Trophoblast cell (in vitro differentiated cells and primary cell): ENCODE measurements at regions not wholly inside any gene's neighbourhood (a gene's known extent, or its start where the extent isn't known, plus 50 kb on each side); places are given as distances from the start of the nearest gene placed in this dataset.

ENCODE experiments used
- DNase-seq, 2 donors: peaks; one replicate each; pipeline ENCODE4 v3.0.0-alpha.2; 2016
- H2AFZ ChIP-seq: 2 replicates; pipeline ENCODE4 v1.6.1; 2013; ENCODE audit warnings: low read length, moderate library complexity, mild to moderate bottlenecking; ENCODE audit not compliant: insufficient read depth, poor library complexity
- H2AK5ac ChIP-seq: 2 replicates; pipeline ENCODE4 v1.6.1; 2013; ENCODE audit warnings: mild to moderate bottlenecking, low read length
- H2BK120ac ChIP-seq: 2 replicates; pipeline ENCODE4 v1.6.1; 2013; ENCODE audit warnings: low read length, mild to moderate bottlenecking, moderate library complexity; ENCODE audit not compliant: insufficient read depth, poor library complexity
- H2BK12ac ChIP-seq: 2 replicates; pipeline ENCODE4 v1.6.1; 2013; ENCODE audit warnings: mild to moderate bottlenecking, low read length, moderate library complexity
- H2BK5ac ChIP-seq: 2 replicates; pipeline ENCODE4 v1.6.1; 2013; ENCODE audit warnings: low read length, low read depth, moderate library complexity, mild to moderate bottlenecking; ENCODE audit not compliant: poor library complexity
- H3K14ac ChIP-seq: 2 replicates; pipeline ENCODE4 v1.6.1; 2013; ENCODE audit warnings: mild to moderate bottlenecking, low read length
- H3K18ac ChIP-seq: 2 replicates; pipeline ENCODE4 v1.6.1; 2013; ENCODE audit warnings: mild to moderate bottlenecking, low read length
- H3K23ac ChIP-seq: 2 replicates; pipeline ENCODE4 v1.6.1; 2013; ENCODE audit warnings: low read length
- H3K27ac ChIP-seq: 2 replicates; pipeline ENCODE4 v1.5.1; 2013; ENCODE audit warnings: low read depth, mild to moderate bottlenecking, inconsistent platforms, low read length, moderate library complexity
- H3K27me3 ChIP-seq: 2 replicates; pipeline ENCODE4 v1.6.1; 2013; ENCODE audit warnings: inconsistent platforms, mild to moderate bottlenecking, low read length, moderate library complexity; ENCODE audit not compliant: insufficient read depth
- H3K36me3 ChIP-seq, 2 experiments: 1 replicate in 1 of 2; 2 replicates in 1 of 2; pipeline ENCODE4 v1.6.1; 2013; ENCODE audit warnings: low read length in 2 of 2, mild to moderate bottlenecking in 2 of 2, moderate library complexity in 1 of 2; ENCODE audit not compliant: insufficient read depth in 2 of 2, control insufficient read depth in 1 of 2
- H3K4ac ChIP-seq: 2 replicates; pipeline ENCODE4 v1.6.1; 2013; ENCODE audit warnings: low read depth, mild to moderate bottlenecking, low read length, moderate library complexity
- H3K4me1 ChIP-seq, 2 experiments: 1 replicate in 1 of 2; 2 replicates in 1 of 2; pipeline ENCODE4 v1.6.1; 2013; ENCODE audit warnings: low read length in 2 of 2, mild to moderate bottlenecking in 2 of 2, moderate library complexity in 1 of 2; ENCODE audit not compliant: insufficient read depth in 2 of 2, control insufficient read depth in 1 of 2
- H3K4me2 ChIP-seq: 2 replicates; pipeline ENCODE4 v1.6.1; 2013; ENCODE audit warnings: inconsistent platforms, mild to moderate bottlenecking, low read length, moderate library complexity
- H3K4me3 ChIP-seq: 2 replicates; pipeline ENCODE4 v1.5.1; 2013; ENCODE audit warnings: mild to moderate bottlenecking, low read depth, low read length, inconsistent platforms
- H3K79me1 ChIP-seq: one replicate; pipeline ENCODE4 v1.6.1; 2013; ENCODE audit warnings: low read length
- H3K79me2 ChIP-seq: 2 replicates; pipeline ENCODE4 v1.6.1; 2013; ENCODE audit warnings: low read length, mild to moderate bottlenecking; ENCODE audit not compliant: control insufficient read depth, insufficient read depth, poor library complexity
- H3K9ac ChIP-seq: 2 replicates; pipeline ENCODE4 v1.6.1; 2013; ENCODE audit warnings: mild to moderate bottlenecking, low read length
- H3K9me3 ChIP-seq: 2 replicates; pipeline ENCODE4 v1.6.1; 2013; ENCODE audit warnings: low read depth, mild to moderate bottlenecking, control low read depth, inconsistent platforms, low read length; ENCODE audit not compliant: insufficient read depth
- H4K12ac ChIP-seq: 2 replicates; pipeline ENCODE4 v1.6.1; 2013; ENCODE audit warnings: low read depth, mild to moderate bottlenecking, low read length, moderate library complexity
- H4K8ac ChIP-seq: 2 replicates; pipeline ENCODE4 v1.6.1; 2013; ENCODE audit warnings: low read depth, mild to moderate bottlenecking, low read length, moderate library complexity
- H4K91ac ChIP-seq: one replicate; pipeline ENCODE4 v1.6.1; 2013; ENCODE audit warnings: low read depth, mild to moderate bottlenecking, low read length, moderate library complexity
- WGBS: extraction: QIAGEN DNeasy Blood & Tissue Kit; methylation state at CpG from one replicate; pipeline ENCODE4 v1.1.7; 2013; ENCODE audit warnings: missing lambda C conversion rate; ENCODE audit not compliant: insufficient read length, insufficient coverage; ENCODE audit errors: extremely low coverage; 5-methylcytosine and 5-hydroxymethylcytosine counted together

- H2BK5ac ChIP-seq: no peak overlapping the region
- no peak overlapping the region for H3K4me3 ChIP-seq
- no peak overlapping the region for H3K18ac ChIP-seq
- peaks cover 3% of the 10 kb centered on the region for H3K9me3 ChIP-seq
- no peaks in the 10 kb centered on the region for H3K27me3 ChIP-seq
- no peak overlapping the region for H2BK120ac ChIP-seq
- no peaks in the 10 kb centered on the region for H3K4me1 ChIP-seq
- no peak overlapping the region for H4K91ac ChIP-seq
- DNase-seq: no peak
- no peak overlapping the region for H3K23ac ChIP-seq
- H3K79me1 ChIP-seq: no peaks in the 10 kb centered on the region
- no CpG with 5 or more reads among the region's 4 CpGs for WGBS
- H3K36me3 ChIP-seq: no peaks in the 10 kb centered on the region
- no peak overlapping the region for H2AK5ac ChIP-seq
- H3K79me2 ChIP-seq: no peaks in the 10 kb centered on the region
- no peak overlapping the region for H3K4ac ChIP-seq
- no peak overlapping the region for H3K27ac ChIP-seq
- no peak overlapping the region for H4K12ac ChIP-seq
- H2BK12ac ChIP-seq: no peak overlapping the region
- H3K14ac ChIP-seq: no peak overlapping the region
- no peak overlapping the region for H3K4me2 ChIP-seq
- no peak overlapping the region for H4K8ac ChIP-seq
- no peak overlapping the region for H2AFZ ChIP-seq
- no peak overlapping the region for H3K9ac ChIP-seq
Measured at GRCh38 chr5:87081511-87082372, 185.9 kb upstream of the RASA1 start.

- no peak overlapping the region for H3K23ac ChIP-seq
- no peak overlapping the region for H3K4me3 ChIP-seq
- H3K36me3 ChIP-seq: no peaks in the 10 kb centered on the region
- no peak overlapping the region for H2BK12ac ChIP-seq
- no CpG with 5 or more reads among the region's 2 CpGs for WGBS
- no peak for DNase-seq
- no peak overlapping the region for H3K18ac ChIP-seq
- H3K4me1 ChIP-seq: no peaks in the 10 kb centered on the region
- H3K27ac ChIP-seq: no peak overlapping the region
- no peak overlapping the region for H3K9ac ChIP-seq
- H2AK5ac ChIP-seq: no peak overlapping the region
- no peak overlapping the region for H2AFZ ChIP-seq
- no peaks in the 10 kb centered on the region for H3K79me2 ChIP-seq
- H3K4me2 ChIP-seq: no peak overlapping the region
- no peaks in the 10 kb centered on the region for H3K79me1 ChIP-seq
- no peaks in the 10 kb centered on the region for H3K27me3 ChIP-seq
- no peak overlapping the region for H4K8ac ChIP-seq
- H4K91ac ChIP-seq: no peak overlapping the region
- H3K14ac ChIP-seq: no peak overlapping the region
- no peak overlapping the region for H4K12ac ChIP-seq
- no peak overlapping the region for H2BK120ac ChIP-seq
- H3K4ac ChIP-seq: no peak overlapping the region
- no peak overlapping the region for H2BK5ac ChIP-seq
- H3K9me3 ChIP-seq: no peaks in the 10 kb centered on the region
Measured at GRCh38 chr5:87094347-87094746, 173.3 kb upstream of the RASA1 start.

- Histone ChIP-seq H3K23ac (no peak overlapping the region), H4K91ac (no peak overlapping the region)
Measured at GRCh38 chr5:87094833-87095232, 172.8 kb upstream of the RASA1 start.

GRCh38 chr5:87095787-87096186 is 171.9 kb upstream of the RASA1 start:
- H3K4me1 ChIP-seq: no peaks in the 10 kb centered on the region
- WGBS: no CpG with 5 or more reads among the region's 1 CpG
- H3K4ac ChIP-seq: no peak overlapping the region
- H4K8ac ChIP-seq: no peak overlapping the region
- H3K36me3 ChIP-seq: no peaks in the 10 kb centered on the region
- H2BK120ac ChIP-seq: no peak overlapping the region
- H3K4me2 ChIP-seq: no peak overlapping the region
- H3K18ac ChIP-seq: no peak overlapping the region
- H3K23ac ChIP-seq: no peak overlapping the region
- no peak overlapping the region for H2AK5ac ChIP-seq
- no peaks in the 10 kb centered on the region for H3K9me3 ChIP-seq
- DNase-seq: no peak
- H3K9ac ChIP-seq: no peak overlapping the region
- no peak overlapping the region for H2BK5ac ChIP-seq
- no peak overlapping the region for H4K12ac ChIP-seq
- H3K79me1 ChIP-seq: no peaks in the 10 kb centered on the region
- H2BK12ac ChIP-seq: no peak overlapping the region
- no peak overlapping the region for H3K27ac ChIP-seq
- H3K4me3 ChIP-seq: no peak overlapping the region
- no peak overlapping the region for H4K91ac ChIP-seq
- no peak overlapping the region for H3K14ac ChIP-seq
- no peak overlapping the region for H2AFZ ChIP-seq
- no peaks in the 10 kb centered on the region for H3K79me2 ChIP-seq
- H3K27me3 ChIP-seq: no peaks in the 10 kb centered on the region

More at GRCh38 chr5:87094833-87095232, 172.8 kb upstream of the RASA1 start:
- no peak overlapping the region for H3K4ac ChIP-seq
- H2BK12ac ChIP-seq: no peak overlapping the region
- no peak overlapping the region for H2AK5ac ChIP-seq
- no peaks in the 10 kb centered on the region for H3K9me3 ChIP-seq
- no peaks in the 10 kb centered on the region for H3K4me1 ChIP-seq
- H3K14ac ChIP-seq: no peak overlapping the region
- no CpG with 5 or more reads among the region's 4 CpGs for WGBS
- no peak overlapping the region for H3K4me3 ChIP-seq
- H4K8ac ChIP-seq: no peak overlapping the region
- no peak overlapping the region for H3K18ac ChIP-seq
- no peak overlapping the region for H2BK120ac ChIP-seq
- no peaks in the 10 kb centered on the region for H3K79me2 ChIP-seq
- no peak overlapping the region for H3K9ac ChIP-seq
- H3K36me3 ChIP-seq: no peaks in the 10 kb centered on the region
- H3K79me1 ChIP-seq: no peaks in the 10 kb centered on the region
- no peak overlapping the region for H3K27ac ChIP-seq
- no peak overlapping the region for H2AFZ ChIP-seq
- H2BK5ac ChIP-seq: no peak overlapping the region
- H3K27me3 ChIP-seq: no peaks in the 10 kb centered on the region
- DNase-seq: no peak
- no peak overlapping the region for H4K12ac ChIP-seq
- no peak overlapping the region for H3K4me2 ChIP-seq
